IMR-90 (cell line): ENCODE measurements at regions not wholly inside any gene's neighbourhood (a gene's known extent, or its start where the extent isn't known, plus 50 kb on each side); places are given as distances from the start of the nearest gene placed in this dataset.

Experiments
- ATAC-seq: fragments of 200-7000 bp; cut with Tn5 transposase; 2 replicates; pipeline ENCODE4 v1.9.1; 2020; ENCODE audit warnings: low read depth, mild to moderate bottlenecking, moderate library complexity
- BruUV-seq: library from RNA; stranded (reverse); fragments of 400-500 nt; replicated peaks from 2 replicates; lab custom pipeline; 2021; lab: Mats Ljungman, UMichigan
- CTCF ChIA-PET: fragments of 300-600 bp; formaldehyde crosslinking; extraction: SDS; loops from one replicate; lab custom pipeline; 2021; ENCODE audit warnings: antibody characterized with exemption; lab: Yijun Ruan, JAX
- POLR2A ChIA-PET: fragments of 300-600 bp; sonication (Branson Sonifier 250); formaldehyde crosslinking; loops from one replicate; lab custom pipeline; 2022; ENCODE audit warnings: antibody characterized with exemption; ENCODE audit not compliant: unreplicated experiment; lab: Charles Lee
- DNase-seq: peaks from one replicate; pipeline ENCODE4 v3.0.0; 2013
- H2AFZ ChIP-seq: replicated peaks from 2 replicates; pipeline ENCODE3; 2013; ENCODE audit warnings: low read length, mild to moderate bottlenecking; ENCODE audit not compliant: poor library complexity
- H2AK5ac ChIP-seq: 2 replicates; pipeline ENCODE4 v1.6.1; 2013; ENCODE audit warnings: low read depth, low read length, inconsistent platforms
- H2AK9ac ChIP-seq: replicated peaks from 2 replicates; pipeline ENCODE3; 2013; ENCODE audit warnings: mild to moderate bottlenecking, low read depth, low read length, moderate library complexity; ENCODE audit not compliant: poor library complexity
- H2BK120ac ChIP-seq: 2 replicates; pipeline ENCODE4 v1.6.1; 2013; ENCODE audit warnings: low read depth, low read length, inconsistent platforms
- H2BK15ac ChIP-seq: 3 replicates; pipeline ENCODE4 v1.6.1; 2013; ENCODE audit warnings: low read depth, low read length, inconsistent platforms
- H2BK20ac ChIP-seq: 2 replicates; pipeline ENCODE4 v1.6.1; 2013; ENCODE audit warnings: low read depth, mild to moderate bottlenecking, inconsistent platforms, low read length, moderate library complexity
- H2BK5ac ChIP-seq: 2 replicates; pipeline ENCODE4 v1.6.1; 2013; ENCODE audit warnings: mild to moderate bottlenecking, low read depth, low read length, inconsistent platforms; ENCODE audit not compliant: poor library complexity, severe bottlenecking
- H3K14ac ChIP-seq: replicated peaks from 2 replicates; pipeline ENCODE4 v1.6.1; 2013; ENCODE audit warnings: low read depth, low read length, inconsistent platforms
- H3K18ac ChIP-seq: 2 replicates; pipeline ENCODE4 v1.6.1; 2013; ENCODE audit warnings: low read depth, low read length, control low read depth
- H3K23ac ChIP-seq: 2 replicates; pipeline ENCODE4 v1.6.1; 2013; ENCODE audit warnings: low read depth, low read length, inconsistent platforms
- H3K27ac ChIP-seq: 2 replicates; pipeline ENCODE4 v1.5.1; 2013; ENCODE audit warnings: mild to moderate bottlenecking, control low read depth, low read length; ENCODE audit not compliant: insufficient read depth
- H3K27me3 ChIP-seq: 2 replicates; pipeline ENCODE4 v1.6.1; 2013; ENCODE audit warnings: low read length; ENCODE audit not compliant: control insufficient read depth, insufficient read depth
- H3K36me3 ChIP-seq: 2 replicates; pipeline ENCODE4 v1.6.1; 2013; ENCODE audit warnings: low read length, mixed read lengths; ENCODE audit not compliant: control insufficient read depth, insufficient read depth
- H3K4ac ChIP-seq: 2 replicates; pipeline ENCODE4 v1.6.1; 2013; ENCODE audit warnings: low read depth, low read length, inconsistent platforms
- H3K4me1 ChIP-seq: 2 replicates; pipeline ENCODE4 v1.6.1; 2013; ENCODE audit warnings: low read length, mixed read lengths; ENCODE audit not compliant: control insufficient read depth, insufficient read depth
- H3K4me2 ChIP-seq: 2 replicates; pipeline ENCODE4 v1.6.1; 2013; ENCODE audit warnings: low read depth, mild to moderate bottlenecking, control low read depth, low read length, moderate library complexity
- H3K4me3 ChIP-seq: 2 replicates; pipeline ENCODE4 v1.5.1; 2013; ENCODE audit warnings: low read depth, mild to moderate bottlenecking, control low read depth, low read length, moderate library complexity; ENCODE audit not compliant: insufficient read depth
- H3K56ac ChIP-seq: 2 replicates; pipeline ENCODE4 v1.6.1; 2013; ENCODE audit warnings: low read length, inconsistent platforms; ENCODE audit not compliant: insufficient read depth; ENCODE audit errors: extremely low read depth
- H3K79me1 ChIP-seq, 2 experiments: 2 replicates each; pipeline ENCODE4 v1.6.1; 2013; ENCODE audit warnings: low read length in 2 of 2, inconsistent platforms in 1 of 2, low read depth in 1 of 2
- H3K9ac ChIP-seq: 2 replicates; pipeline ENCODE4 v1.6.1; 2013; ENCODE audit warnings: low read depth, low read length, control low read depth
- H3K9me1 ChIP-seq: 2 replicates; pipeline ENCODE4 v1.6.1; 2013; ENCODE audit warnings: low read length, inconsistent platforms; ENCODE audit not compliant: insufficient read depth
- H3K9me3 ChIP-seq: 2 replicates; pipeline ENCODE4 v1.6.1; 2013; ENCODE audit warnings: low read length; ENCODE audit not compliant: control insufficient read depth, insufficient read depth
- H4K20me1 ChIP-seq: 2 replicates; pipeline ENCODE4 v1.6.1; 2013; ENCODE audit warnings: low read length, inconsistent platforms; ENCODE audit not compliant: insufficient read depth
- H4K5ac ChIP-seq: 2 replicates; pipeline ENCODE4 v1.6.1; 2013; ENCODE audit warnings: mild to moderate bottlenecking, low read depth, low read length, control low read depth
- H4K8ac ChIP-seq, 2 experiments: 2 replicates each; pipeline ENCODE4 v1.6.1; 2013; ENCODE audit warnings: low read depth in 2 of 2, low read length in 2 of 2, control low read depth in 1 of 2, inconsistent platforms in 1 of 2
- H4K91ac ChIP-seq: 2 replicates; pipeline ENCODE4 v1.6.1; 2013; ENCODE audit warnings: low read depth, low read length, inconsistent platforms; ENCODE audit not compliant: insufficient read depth
- BHLHE40 ChIP-seq: fragments of 150-350 bp; IDR thresholded peaks from 2 replicates; pipeline ENCODE4 v1.6.1; 2016; ENCODE audit warnings: mild to moderate bottlenecking, low read depth, low read length
- CHD1 ChIP-seq: IDR thresholded peaks from 2 replicates; pipeline ENCODE4 v1.6.1; 2012; ENCODE audit warnings: low read depth, low read length, improper control_type of control experiment
- CTCF ChIP-seq: conservative IDR thresholded peaks from 2 replicates; pipeline ENCODE4 v1.5.1; 2012; ENCODE audit warnings: mild to moderate bottlenecking, low read depth, low read length, improper control_type of control experiment
- MXI1 ChIP-seq: IDR thresholded peaks from 2 replicates; pipeline ENCODE4 v1.6.1; 2012; ENCODE audit warnings: low read depth, mild to moderate bottlenecking, low read length, moderate library complexity, borderline replicate concordance
- NFE2L2 ChIP-seq: fragments of 150-350 bp; IDR thresholded peaks from 2 replicates; pipeline ENCODE4 v1.6.1; 2016; ENCODE audit warnings: low read depth, mild to moderate bottlenecking, low read length
- RAD21 ChIP-seq: IDR thresholded peaks from 2 replicates; pipeline ENCODE4 v1.6.1; 2012; ENCODE audit warnings: low read length, improper control_type of control experiment
- RCOR1 ChIP-seq: IDR thresholded peaks from 2 replicates; pipeline ENCODE4 v1.6.1; 2012; ENCODE audit warnings: mild to moderate bottlenecking, low read length, improper control_type of control experiment; ENCODE audit not compliant: insufficient replicate concordance
- RFX5 ChIP-seq: IDR thresholded peaks from 2 replicates; pipeline ENCODE4 v1.8.0; 2012; ENCODE audit warnings: low read depth, mild to moderate bottlenecking, low read length, moderate library complexity
- SMC3 ChIP-seq: fragments of 150-350 bp; IDR thresholded peaks from 2 replicates; pipeline ENCODE4 v1.6.1; 2016; ENCODE audit warnings: low read depth, mild to moderate bottlenecking, antibody characterized with exemption, low read length, moderate library complexity
- USF2 ChIP-seq: fragments of 150-350 bp; IDR thresholded peaks from 2 replicates; pipeline ENCODE4 v1.6.1; 2017; ENCODE audit warnings: mild to moderate bottlenecking, antibody characterized with exemption, low read length, low read depth
- WGBS, 2 experiments: methylation state at CpG; one replicate each; pipeline versions ENCODE4 v1.1.5 to v1.1.7; 2013; ENCODE audit warnings: missing lambda C conversion rate in 2 of 2; ENCODE audit not compliant: insufficient read length in 1 of 2; ENCODE audit errors: extremely low coverage in 2 of 2; 5-methylcytosine and 5-hydroxymethylcytosine counted together
- dilution Hi-C: fragments of 300-500 bp; cut with HindIII; formaldehyde crosslinking; loops from one replicate; pipeline ENCODE4 v1.14.3; 2018; ENCODE audit warnings: low sequenced_read_pairs; ENCODE audit not compliant: unreplicated experiment
- in situ Hi-C: fragments of 300-500 bp; cut with MboI; formaldehyde crosslinking; loops from 3 replicates; pipeline ENCODE4 v1.14.3; 2019; ENCODE audit warnings: low sequenced_read_pairs, inconsistent platforms, mixed read lengths
- intact Hi-C: fragments of 100-400 bp; cut with micrococcal nuclease; formaldehyde crosslinking; loops from 2 replicates; pipeline ENCODE4 v1.10.0; 2022

- Histone ChIP-seq H4K20me1 (no peaks in the 10 kb centered on the region), H3K4me2 (no peak overlapping the region), H4K5ac (no peak overlapping the region), H3K9me1 (no peaks in the 10 kb centered on the region), H2BK5ac (no peak overlapping the region), H2AK9ac (no peak overlapping the region), H3K27ac (no peak overlapping the region), H2AK5ac (no peak overlapping the region), H3K4me1 (peaks cover 3% of the 10 kb centered on the region; the same call in 1 of the 2 replicates), H3K36me3 (no peaks in the 10 kb centered on the region), H3K4ac (no peak overlapping the region), H3K56ac (no peak overlapping the region), H2BK20ac (no peak overlapping the region), H3K9me3 (no peaks in the 10 kb centered on the region), H4K91ac (no peak overlapping the region), H3K4me3 (no peak overlapping the region), H3K23ac (no peak overlapping the region), H2AFZ (no peak overlapping the region), H3K79me1 (no peaks in the 10 kb centered on the region), H3K27me3 (no peaks in the 10 kb centered on the region), H4K8ac (no peak overlapping the region), H3K9ac (no peak overlapping the region), H3K14ac (no peak overlapping the region), H2BK15ac (no peak overlapping the region), H2BK120ac (no peak overlapping the region), H3K18ac (no peak overlapping the region)
- POLR2A ChIA-PET: no interaction called here
- in situ Hi-C loops: no loop called here
- TF ChIP-seq CTCF: no peak
- no peak for TF ChIP-seq NFE2L2
- no peak for TF ChIP-seq CHD1
- no peak for TF ChIP-seq RCOR1
- TF ChIP-seq RFX5: no peak
- TF ChIP-seq MXI1: no peak
- no peak for TF ChIP-seq RAD21
- TF ChIP-seq SMC3: no peak
- no peak for TF ChIP-seq USF2
- TF ChIP-seq BHLHE40: no peak
- DNase-seq (no peak), ATAC-seq (no peak)
- CTCF ChIA-PET: no interaction called here
- dilution Hi-C loops: no loop called here
- 68% methylated on average over 3 of the region's 4 CpGs; no CpG with 5 or more reads in 1 of the 2 experiments for WGBS, 2 experiments
- BruUV-seq: no TSS peak
- intact Hi-C loops: no loop called here
Measured at GRCh38 chr11:26851696-26852095, 129.8 kb upstream of the SLC5A12 start.
